Uterus (tissue), 2 donors: ENCODE measurements at regions not wholly inside any gene's neighbourhood (a gene's known extent, or its start where the extent isn't known, plus 50 kb on each side); places are given as distances from the start of the nearest gene placed in this dataset.

Experiments used
- CTCF ChIP-seq, 4 experiments: fragments of 200-600 bp in 2 of 4; fragments of 450-650 bp in 2 of 4; sonication (generic) in 2 of 4; IDR thresholded peaks; one replicate each; pipeline ENCODE4 v1.5.1; 2016 to 2019; ENCODE audit warnings: antibody characterized with exemption in 4 of 4, mild to moderate bottlenecking in 2 of 4, moderate library complexity in 1 of 4
- POLR2A ChIP-seq, 2 donors: fragments of 450-650 bp; IDR thresholded peaks; one replicate each; pipeline ENCODE4 v1.6.1; 2016; ENCODE audit warnings: antibody characterized with exemption in 2 of 2, mild to moderate bottlenecking in 1 of 2, moderate library complexity in 1 of 2

GRCh38 chr21:38097789-38098188, 159.0 kb upstream of the KCNJ15 start:
- TF ChIP-seq POLR2A (IDR thresholded peaks at IDR 0.05) (no peak), CTCF (IDR thresholded peaks at IDR 0.05) (no peak)
